HK-2 (cell line): ENCODE measurements at regions not wholly inside any gene's neighbourhood (a gene's known extent, or its start where the extent isn't known, plus 50 kb on each side); places are given as distances from the start of the nearest gene placed in this dataset.

ENCODE experiments used
- DNase-seq: peaks from one replicate; pipeline ENCODE4 v3.0.0-alpha.2; 2018; ENCODE audit not compliant: unreplicated experiment

- no peak for DNase-seq
Observed at GRCh38 chr10:10208196-10208595, 809.5 kb upstream of the CELF2 start.

- no peak for DNase-seq
Observed at GRCh38 chr10:10209167-10209566, 808.5 kb upstream of the CELF2 start.

GRCh38 chr10:10211409-10211808 lies 806.3 kb upstream of the CELF2 start:
- DNase-seq, result no peak

GRCh38 chr10:10213237-10213636 lies 804.4 kb upstream of the CELF2 start:
- DNase-seq, result no peak

- DNase-seq, result no peak
Observed at GRCh38 chr10:10222304-10222841, 795.3 kb upstream of the CELF2 start.

GRCh38 chr10:10223131-10223530 lies 794.5 kb upstream of the CELF2 start:
- DNase-seq, result no peak

- no peak for DNase-seq
Observed at GRCh38 chr10:10225136-10225676, 792.5 kb upstream of the CELF2 start.

GRCh38 chr10:10233229-10233628 lies 784.4 kb upstream of the CELF2 start:
- DNase-seq, result no peak

GRCh38 chr10:10235003-10235402 lies 782.7 kb upstream of the CELF2 start:
- DNase-seq, result no peak

- no peak for DNase-seq
Observed at GRCh38 chr10:10247585-10247984, 770.1 kb upstream of the CELF2 start.

- no peak for DNase-seq
Observed at GRCh38 chr10:10256860-10257259, 760.8 kb upstream of the CELF2 start.

GRCh38 chr10:10259013-10259412 lies 758.7 kb upstream of the CELF2 start:
- no peak for DNase-seq

GRCh38 chr10:10270126-10271050 lies 747.3 kb upstream of the CELF2 start:
- no peak for DNase-seq

- no peak for DNase-seq
Observed at GRCh38 chr10:10271639-10272192, 746.0 kb upstream of the CELF2 start.

GRCh38 chr10:10273661-10274060 lies 744.0 kb upstream of the CELF2 start:
- no peak for DNase-seq

GRCh38 chr10:10279906-10280305 lies 737.8 kb upstream of the CELF2 start:
- DNase-seq, result no peak

- DNase-seq, result no peak
Observed at GRCh38 chr10:10292501-10292900, 725.2 kb upstream of the CELF2 start.

- no peak for DNase-seq
Observed at GRCh38 chr10:10293041-10293440, 724.6 kb upstream of the CELF2 start.

- DNase-seq, result no peak
Observed at GRCh38 chr10:10293481-10293951, 724.2 kb upstream of the CELF2 start.

- DNase-seq, result no peak
Observed at GRCh38 chr10:10294184-10294880, 723.3 kb upstream of the CELF2 start.

- no peak for DNase-seq
Observed at GRCh38 chr10:10294881-10295529, 722.7 kb upstream of the CELF2 start.

GRCh38 chr10:10295537-10295936 lies 722.1 kb upstream of the CELF2 start:
- DNase-seq, result no peak
